Activated naive CD4-positive, alpha-beta T cell treated with anti-CD3 and anti-CD28 coated beads, Interleukin-2, amount 50 U/mL, for 72 hours (primary cell): ENCODE measurements at regions not wholly inside any gene's neighbourhood (a gene's known extent, or its start where the extent isn't known, plus 50 kb on each side); places are given as distances from the start of the nearest gene placed in this dataset.
"Not testable (repeated sequence)": the region's sequence is repeated elsewhere in the genome, so short reads cannot be mapped to it uniquely, and the experiment has no call there.

Experiments
- ATAC-seq, 2 donors: fragments of 150-1000 bp; cut with Tn5 transposase; 2 replicates each; pipeline ENCODE4 v1.10.0; 2021; ENCODE audit warnings: mild to moderate bottlenecking in 2 of 2, moderate library complexity in 2 of 2
- DNase-seq, 2 donors: peaks; one replicate each; pipeline ENCODE4 v3.0.0; 2021 to 2022; ENCODE audit warnings: low spot score in 2 of 2
- H3K27ac Mint-ChIP-seq, 2 donors: one replicate each; pipeline ENCODE4 v1.8.0; 2022; ENCODE audit warnings: mild to moderate bottlenecking in 2 of 2, mixed read lengths in 2 of 2
- H3K36me3 Mint-ChIP-seq, 2 donors: one replicate each; pipeline ENCODE4 v1.8.0; 2022; ENCODE audit warnings: mixed read lengths in 2 of 2
- H3K9me3 Mint-ChIP-seq, 2 donors: one replicate each; pipeline ENCODE4 v1.8.0; 2022; ENCODE audit warnings: mixed read lengths in 2 of 2

- Mint-ChIP-seq H3K27ac (no peak overlapping the region), H3K9me3 (no peaks in the 10 kb centered on the region), H3K36me3 (peaks cover 0 to 9% of the 10 kb centered on the region in 2 donors)
- ATAC-seq (no peak), DNase-seq (no peak)
These were observed 449.0 kb upstream of the ID2 start for GRCh38 chr2:8232871-8233270.

GRCh38 chr2:8234253-8234652, 447.6 kb upstream of the ID2 start:
- ATAC-seq, result no peak
- DNase-seq, result no peak
- H3K27ac Mint-ChIP-seq, result no peak overlapping the region
- H3K36me3 Mint-ChIP-seq, result peaks cover 0 to 9% of the 10 kb centered on the region in 2 donors
- H3K9me3 Mint-ChIP-seq, result no peaks in the 10 kb centered on the region

DNA sequence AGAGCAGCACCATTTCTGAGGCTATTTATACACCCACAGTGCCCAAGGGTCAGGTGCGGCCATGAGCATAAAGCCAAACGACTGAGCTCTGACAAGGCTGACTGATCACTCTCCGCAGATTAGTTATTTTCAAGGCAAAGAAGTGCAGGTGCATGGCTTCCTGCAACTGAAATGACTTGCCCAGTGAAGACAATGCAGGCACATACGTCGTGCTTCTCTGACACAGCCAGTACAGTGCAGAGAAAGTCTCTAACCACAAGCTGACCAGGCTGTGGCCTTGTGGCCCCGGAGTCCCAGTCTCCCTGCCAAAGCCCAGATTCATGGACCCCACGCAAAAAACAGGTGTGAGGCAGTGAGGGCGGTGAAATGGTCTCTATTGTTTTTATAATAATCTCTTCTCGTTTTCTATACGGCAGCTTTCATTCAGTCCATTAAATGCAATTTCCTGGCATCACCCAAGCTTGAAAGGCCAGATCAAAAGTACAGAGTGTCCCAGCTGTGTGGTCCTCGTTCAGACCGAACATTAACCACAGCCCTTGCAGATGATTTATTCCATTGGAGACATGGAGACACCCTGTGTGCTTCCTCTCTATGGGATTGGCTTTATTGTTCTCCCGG, 447.0 kb upstream of the ID2 start:
- ATAC-seq, result no peak
- no peak for DNase-seq
- H3K36me3 Mint-ChIP-seq, result peaks cover 0 to 9% of the 10 kb centered on the region in 2 donors
- H3K9me3 Mint-ChIP-seq, result no peaks in the 10 kb centered on the region
- H3K27ac Mint-ChIP-seq, result no peak overlapping the region

GRCh38 chr2:8235419-8235818, 446.4 kb upstream of the ID2 start:
- Mint-ChIP-seq H3K9me3 (no peaks in the 10 kb centered on the region), H3K27ac (no peak overlapping the region), H3K36me3 (peaks cover 0 to 8% of the 10 kb centered on the region in 2 donors)
- DNase-seq, result no peak
- ATAC-seq, result no peak

GRCh38 chr2:8236391-8236790, 445.5 kb upstream of the ID2 start:
- ATAC-seq (no peak), DNase-seq (no peak)
- Mint-ChIP-seq H3K9me3 (no peaks in the 10 kb centered on the region), H3K27ac (no peak overlapping the region), H3K36me3 (no peaks in the 10 kb centered on the region)

GRCh38 chr2:8238521-8239230, 443.2 kb upstream of the ID2 start:
- Mint-ChIP-seq H3K27ac (peak overlapping the region in 1 of 2 donors; percentile 70), H3K9me3 (peaks cover 0 to 4% of the 10 kb centered on the region in 2 donors), H3K36me3 (peaks cover 0 to 9% of the 10 kb centered on the region in 2 donors)
- ATAC-seq (no peak), DNase-seq (no peak)

GRCh38 chr2:8239531-8240088, 442.2 kb upstream of the ID2 start:
- ATAC-seq (peak; percentile 96 to 98), DNase-seq (peak; percentile 23 to 66)
- H3K9me3 Mint-ChIP-seq, result peaks cover 8 to 9% of the 10 kb centered on the region in 2 donors
- peak overlapping the region in 1 of 2 donors; percentile 70 for H3K27ac Mint-ChIP-seq
- H3K36me3 Mint-ChIP-seq, result peaks cover 9 to 12% of the 10 kb centered on the region in 2 donors

- ATAC-seq (no peak), DNase-seq (no peak)
- peaks cover 26% of the 10 kb centered on the region in 2 donors for H3K36me3 Mint-ChIP-seq
- H3K27ac Mint-ChIP-seq, result no peak overlapping the region
- H3K9me3 Mint-ChIP-seq, result peaks cover 21 to 25% of the 10 kb centered on the region in 2 donors
These were observed 440.5 kb upstream of the ID2 start for GRCh38 chr2:8241317-8241716.

- ATAC-seq (no peak), DNase-seq (no peak)
- Mint-ChIP-seq H3K9me3 (peaks cover 25 to 27% of the 10 kb centered on the region in 2 donors), H3K36me3 (peaks cover 29 to 38% of the 10 kb centered on the region in 2 donors), H3K27ac (no peak overlapping the region)
These were observed 439.1 kb upstream of the ID2 start for GRCh38 chr2:8242739-8243138.

DNA sequence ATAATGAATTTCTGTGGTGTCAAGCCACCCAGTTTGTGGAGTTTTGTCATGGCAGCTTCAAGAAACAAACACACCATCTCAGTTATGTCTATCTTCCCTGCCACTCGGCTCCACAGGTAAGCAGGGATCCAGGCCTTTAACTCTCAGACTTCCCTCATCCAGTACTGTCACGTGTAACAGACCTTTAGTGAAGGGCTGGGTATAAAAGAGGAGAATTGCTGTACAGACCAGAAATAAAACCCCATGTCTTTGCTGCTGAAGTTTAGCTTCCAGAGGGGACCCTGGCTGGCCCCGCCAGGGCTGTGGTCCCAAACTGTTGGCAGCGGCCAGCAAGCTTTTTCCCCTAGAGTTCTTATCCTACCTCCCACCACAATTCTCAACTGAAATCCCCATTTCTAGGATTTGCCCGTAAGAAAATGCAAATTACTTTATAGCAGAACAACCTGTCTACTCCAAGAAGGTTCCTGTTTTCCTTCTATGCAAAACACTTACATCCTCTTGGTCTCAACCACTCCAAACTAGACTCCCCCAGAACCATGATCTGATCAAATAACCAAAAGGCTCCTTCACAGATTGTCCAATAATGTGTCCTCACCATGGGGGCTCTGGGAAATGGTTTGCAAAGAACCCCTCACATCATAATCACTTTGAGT, 438.0 kb upstream of the ID2 start:
- ATAC-seq, result no peak
- H3K36me3 Mint-ChIP-seq, result peaks cover 29 to 38% of the 10 kb centered on the region in 2 donors
- H3K27ac Mint-ChIP-seq, result no peak overlapping the region
- DNase-seq, result no peak
- peaks cover 25 to 27% of the 10 kb centered on the region in 2 donors for H3K9me3 Mint-ChIP-seq

- peaks cover 25 to 27% of the 10 kb centered on the region in 2 donors for H3K9me3 Mint-ChIP-seq
- no peak overlapping the region for H3K27ac Mint-ChIP-seq
- peaks cover 29 to 38% of the 10 kb centered on the region in 2 donors for H3K36me3 Mint-ChIP-seq
- no peak for DNase-seq
- ATAC-seq, result no peak
These were observed 437.2 kb upstream of the ID2 start for GRCh38 chr2:8244639-8245038.

- Mint-ChIP-seq H3K9me3 (peaks cover 29 to 35% of the 10 kb centered on the region in 2 donors), H3K27ac (no peak overlapping the region), H3K36me3 (peaks cover 37 to 48% of the 10 kb centered on the region in 2 donors)
- ATAC-seq (no peak), DNase-seq (no peak)
These were observed 435.7 kb upstream of the ID2 start for GRCh38 chr2:8246137-8246536.

DNA sequence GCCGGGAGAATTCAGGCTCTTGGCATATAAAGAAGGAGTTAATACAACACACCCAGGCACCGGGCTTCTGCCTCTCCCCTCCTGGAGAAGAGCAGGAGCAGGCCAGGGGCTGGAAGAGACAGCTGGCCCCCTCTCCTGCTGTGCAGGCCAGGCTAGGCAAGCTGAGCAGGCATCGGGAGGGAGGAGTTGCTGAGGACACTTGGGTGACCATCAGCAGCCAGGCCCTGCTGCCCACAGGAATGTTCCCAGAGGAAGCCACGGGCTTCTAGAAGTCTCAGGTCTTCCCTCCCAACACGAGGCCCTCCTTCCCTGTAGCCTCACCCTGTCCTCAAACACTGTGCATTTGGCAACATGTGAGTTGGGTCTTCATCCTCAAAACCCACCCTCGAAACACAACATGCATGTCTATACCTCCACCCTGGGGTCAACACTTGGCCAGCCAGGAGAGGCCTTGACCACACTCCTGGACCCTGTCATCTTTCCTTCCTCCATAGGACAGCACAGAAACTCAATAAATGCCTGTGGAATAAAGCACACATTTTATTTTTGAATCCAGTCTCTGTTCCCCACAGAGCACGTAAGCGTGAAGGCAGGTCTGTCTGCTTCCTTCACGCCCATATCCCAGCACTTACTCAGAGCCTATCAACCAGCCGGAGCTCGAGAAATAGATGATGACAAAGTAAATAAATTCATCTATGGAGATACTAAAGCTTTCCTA, 433.8 kb upstream of the ID2 start:
- DNase-seq (no peak), ATAC-seq (no peak)
- Mint-ChIP-seq H3K36me3 (peaks cover 31 to 48% of the 10 kb centered on the region in 2 donors), H3K27ac (no peak overlapping the region), H3K9me3 (peaks cover 28 to 35% of the 10 kb centered on the region in 2 donors)

DNA sequence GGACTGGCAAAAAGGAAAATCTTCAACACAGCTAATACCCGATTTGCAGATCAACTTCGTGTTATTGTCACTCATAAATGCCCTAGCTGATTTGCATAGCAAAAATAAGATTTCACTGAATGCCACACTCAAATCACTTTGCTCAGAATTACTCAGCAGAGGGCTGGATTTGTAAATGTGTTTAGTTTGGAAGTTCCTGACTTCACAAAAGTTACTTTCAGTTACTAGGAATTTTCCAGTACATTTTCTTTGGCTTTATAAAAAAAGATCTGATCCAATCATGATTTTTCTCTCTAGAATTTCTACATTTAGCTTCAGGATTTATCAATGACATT, 433.3 kb upstream of the ID2 start:
- Mint-ChIP-seq H3K9me3 (peaks cover 25 to 35% of the 10 kb centered on the region in 2 donors), H3K27ac (no peak overlapping the region), H3K36me3 (peaks cover 28 to 48% of the 10 kb centered on the region in 2 donors)
- no peak for DNase-seq
- ATAC-seq, result no peak

DNA sequence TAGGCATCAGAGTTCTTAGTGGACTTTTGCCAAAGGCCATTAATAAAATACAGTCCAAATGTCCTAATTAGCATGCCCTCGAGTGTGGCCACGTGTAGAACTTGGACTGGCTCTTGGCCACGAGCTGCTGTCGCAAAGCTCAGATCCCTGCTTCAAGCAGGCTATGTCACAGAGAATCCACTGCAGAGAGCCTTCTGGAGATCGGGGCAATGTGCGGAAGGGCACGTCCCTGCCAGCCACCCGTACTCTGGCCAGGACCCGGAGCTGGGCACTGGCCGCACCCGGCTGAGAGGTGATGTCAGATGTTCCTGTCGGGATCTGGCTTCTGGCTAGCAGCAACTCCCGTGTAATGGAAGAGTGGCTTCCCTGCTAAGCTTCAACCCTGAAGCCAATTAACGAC, 432.7 kb upstream of the ID2 start:
- H3K9me3 Mint-ChIP-seq, result peaks cover 22 to 32% of the 10 kb centered on the region in 2 donors
- H3K36me3 Mint-ChIP-seq, result peaks cover 28 to 43% of the 10 kb centered on the region in 2 donors
- DNase-seq, result no peak
- no peak overlapping the region for H3K27ac Mint-ChIP-seq
- no peak for ATAC-seq

DNA sequence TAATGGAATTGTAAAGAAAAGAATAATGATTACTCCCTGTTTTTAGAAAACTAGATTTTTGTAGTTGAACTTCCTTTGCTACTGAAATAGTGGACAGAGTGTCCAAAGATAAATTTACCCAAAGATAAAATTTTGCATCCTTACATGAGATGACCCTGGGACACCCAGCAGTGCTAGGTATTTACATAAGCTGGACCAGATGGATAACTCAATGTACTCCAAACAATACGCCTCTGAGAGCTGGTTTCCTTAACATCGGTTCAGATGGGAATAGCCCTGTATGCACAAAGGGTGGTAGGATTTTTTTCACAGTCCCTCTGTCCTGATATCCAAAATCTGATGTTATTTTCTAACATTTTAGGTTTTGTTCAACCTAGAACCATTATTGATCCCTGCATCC, 432.1 kb upstream of the ID2 start:
- DNase-seq, result no peak
- peaks cover 18 to 26% of the 10 kb centered on the region in 2 donors for H3K9me3 Mint-ChIP-seq
- ATAC-seq, result no peak
- peaks cover 23 to 37% of the 10 kb centered on the region in 2 donors for H3K36me3 Mint-ChIP-seq
- H3K27ac Mint-ChIP-seq, result no peak overlapping the region

GRCh38 chr2:8250290-8250689, 431.6 kb upstream of the ID2 start:
- DNase-seq, H3K27ac Mint-ChIP-seq, ATAC-seq: not testable (repeated sequence)
- peaks cover 14 to 20% of the 10 kb centered on the region in 2 donors for H3K9me3 Mint-ChIP-seq
- H3K36me3 Mint-ChIP-seq, result peaks cover 18 to 32% of the 10 kb centered on the region in 2 donors
